Neural cell (in vitro differentiated cells): ENCODE measurements at regions not wholly inside any gene's neighbourhood (a gene's known extent, or its start where the extent isn't known, plus 50 kb on each side); places are given as distances from the start of the nearest gene placed in this dataset.

ENCODE experiments used
- CTCF ChIP-seq: fragments of 450-650 bp; IDR thresholded peaks from 2 replicates; pipeline ENCODE4 v1.5.1; 2014; ENCODE audit warnings: antibody characterized with exemption, mild to moderate bottlenecking, moderate library complexity; ENCODE audit not compliant: poor library complexity, severe bottlenecking
- EP300 ChIP-seq: fragments of 450-650 bp; conservative IDR thresholded peaks from 2 replicates; pipeline ENCODE4 v1.6.1; 2014; ENCODE audit warnings: antibody characterized with exemption, mild to moderate bottlenecking, moderate library complexity; ENCODE audit not compliant: poor library complexity, severe bottlenecking
- MXI1 ChIP-seq: fragments of 450-650 bp; conservative IDR thresholded peaks from 2 replicates; pipeline ENCODE4 v1.6.1; 2014; ENCODE audit warnings: antibody characterized with exemption, mild to moderate bottlenecking; ENCODE audit not compliant: poor library complexity, severe bottlenecking
- REST ChIP-seq: IDR thresholded peaks from 2 replicates; pipeline ENCODE4 v1.6.1; 2012; ENCODE audit warnings: borderline replicate concordance

- TF ChIP-seq CTCF = no peak
- no peak for TF ChIP-seq MXI1
- TF ChIP-seq EP300 = no peak
- TF ChIP-seq REST = no peak
These were observed 368.5 kb downstream of the MN1 start for GRCh38 chr22:27433099-27433498.
